ENCODE measurements at regions not wholly inside any gene's neighbourhood (a gene's known extent, or its start where the extent isn't known, plus 50 kb on each side); places are given as distances from the start of the nearest gene placed in this dataset.

GRCh38 chr2:100214265-100214971 is 72.0 kb upstream of the AFF3 start:
- Histone ChIP-seq H4K91ac (ENCODE audit: insufficient read depth, low read depth, low read length) (no peak overlapping the region), H4K8ac (ENCODE audit: low read depth in 2 of 2, low read length in 2 of 2) (no peak overlapping the region), H3K56ac (ENCODE audit: extremely low read depth, insufficient read depth, low read length) (no peak overlapping the region), H3K27me3 (ENCODE audit: control insufficient read depth, insufficient read depth, low read length) (peaks cover 2% of the 10 kb centered on the region), H3K4me1 (ENCODE audit: control insufficient read depth, insufficient read depth, low read length) (no peaks in the 10 kb centered on the region), H3K14ac (replicated peaks; ENCODE audit: low read depth, low read length) (no peak overlapping the region), H2BK5ac (ENCODE audit: low read depth, low read length, poor library complexity, severe bottlenecking) (no peak overlapping the region), H4K5ac (ENCODE audit: low read depth, low read length) (no peak overlapping the region), H3K4me2 (ENCODE audit: low read depth, low read length) (no peak overlapping the region), H3K18ac (ENCODE audit: low read depth, low read length) (no peak overlapping the region), H3K27ac (ENCODE audit: insufficient read depth, low read length) (no peak overlapping the region), H3K36me3 (ENCODE audit: control insufficient read depth, insufficient read depth, low read length) (no peaks in the 10 kb centered on the region), H3K4me3 (ENCODE audit: insufficient read depth, low read depth, low read length) (no peak overlapping the region), H2BK120ac (ENCODE audit: low read depth, low read length) (no peak overlapping the region), H3K4ac (ENCODE audit: low read depth, low read length) (no peak overlapping the region), H3K23ac (ENCODE audit: low read depth, low read length) (no peak overlapping the region), H2AFZ (replicated peaks; ENCODE audit: low read length, poor library complexity) (no peak overlapping the region), H3K9me3 (ENCODE audit: control insufficient read depth, insufficient read depth, low read length) (no peaks in the 10 kb centered on the region), H2AK9ac (replicated peaks; ENCODE audit: low read depth, low read length, poor library complexity) (no peak overlapping the region), H3K9me1 (ENCODE audit: insufficient read depth, low read length) (no peaks in the 10 kb centered on the region), H2BK20ac (ENCODE audit: low read depth, low read length) (no peak overlapping the region), H3K9ac (ENCODE audit: low read depth, low read length) (no peak overlapping the region), H4K20me1 (ENCODE audit: insufficient read depth, low read length) (no peaks in the 10 kb centered on the region), H2AK5ac (ENCODE audit: low read depth, low read length) (no peak overlapping the region), H2BK15ac (ENCODE audit: low read depth, low read length) (no peak overlapping the region), H3K79me1 (ENCODE audit: low read depth in 1 of 2, low read length in 2 of 2) (no peaks in the 10 kb centered on the region)
- DNase-seq (no peak), ATAC-seq (ENCODE audit: low read depth) (no peak)
- TF ChIP-seq MXI1 (IDR thresholded peaks at IDR 0.05; ENCODE audit: borderline replicate concordance, low read depth, low read length) (no peak), SMC3 (IDR thresholded peaks at IDR 0.05; ENCODE audit: low read depth, low read length) (no peak), RAD21 (IDR thresholded peaks at IDR 0.05; ENCODE audit: low read length) (no peak)
- WGBS, 2 experiments (ENCODE audit: extremely low coverage in 2 of 2, insufficient read length in 1 of 2), result 42% methylated on average over 2 of the region's 9 CpGs; no CpG with 5 or more reads in 1 of the 2 experiments
- CTCF ChIA-PET, result interaction anchor here (0.6 kb wide), 1 partner anchor 166 kb away, joined by 3 read pairs; no protein-coding TSS in a partner anchor
- dilution Hi-C loops (cut with HindIII; ENCODE audit: low sequenced_read_pairs, unreplicated experiment) (no loop called here), in situ Hi-C loops (cut with MboI; ENCODE audit: low sequenced_read_pairs) (no loop called here), intact Hi-C loops (cut with micrococcal nuclease) (no loop called here)
- no TSS peak for BruUV-seq (replicated peaks)
- POLR2A ChIA-PET (ENCODE audit: unreplicated experiment), result no interaction called here

All from IMR-90 (cell line).